COLO668 (cell line): ENCODE measurements at regions not wholly inside any gene's neighbourhood (a gene's known extent, or its start where the extent isn't known, plus 50 kb on each side); places are given as distances from the start of the nearest gene placed in this dataset.

Experiments
- DNase-seq: peaks from one replicate; lab custom pipeline; 2025; ENCODE audit not compliant: unreplicated experiment; lab: John Stamatoyannopoulos, UW

- DNase-seq, result no peak
These were observed 154.3 kb downstream of the PHF2 start for GRCh38 chr9:93730648-93731047.

GRCh38 chr9:93730217-93730616, 153.8 kb downstream of the PHF2 start:
- no peak for DNase-seq
